ENCODE measurements at regions not wholly inside any gene's neighbourhood (a gene's known extent, or its start where the extent isn't known, plus 50 kb on each side); places are given as distances from the start of the nearest gene placed in this dataset.
"Not testable (repeated sequence)": the region's sequence is repeated elsewhere in the genome, so short reads cannot be mapped to it uniquely, and the experiment has no call there.

GRCh38 chr2:208673631-208674030 lies 267.0 kb downstream of the PTH2R start:
- no peak for TF ChIP-seq CTCF (IDR thresholded peaks at IDR 0.05; ENCODE audit: low read depth, low read length, missing control alignments)
- H3K4me3 ChIP-seq (ENCODE audit: low read depth, low read length), result no peak overlapping the region
- no peak for DNase-seq (ENCODE audit: low read depth)

GRCh38 chr2:208674919-208675318 lies 268.3 kb downstream of the PTH2R start:
- TF ChIP-seq CTCF (IDR thresholded peaks at IDR 0.05; ENCODE audit: low read depth, low read length, missing control alignments), result no peak
- DNase-seq (ENCODE audit: low read depth), result no peak
- no peak overlapping the region for H3K4me3 ChIP-seq (ENCODE audit: low read depth, low read length)

GRCh38 chr2:208685929-208686328 lies 279.3 kb downstream of the PTH2R start:
- not testable (repeated sequence) for DNase-seq (ENCODE audit: low read depth); H3K4me3 ChIP-seq (ENCODE audit: low read depth, low read length)

- no peak overlapping the region for H3K4me3 ChIP-seq (ENCODE audit: low read depth, low read length)
- no peak for DNase-seq (ENCODE audit: low read depth)
- TF ChIP-seq CTCF (IDR thresholded peaks at IDR 0.05; ENCODE audit: low read depth, low read length, missing control alignments), result no peak
Observed at GRCh38 chr2:208686665-208687064, 280.1 kb downstream of the PTH2R start.

- DNase-seq (ENCODE audit: low read depth); H3K4me3 ChIP-seq (ENCODE audit: low read depth, low read length): not testable (repeated sequence)
Observed at GRCh38 chr2:208687720-208688119, 281.1 kb downstream of the PTH2R start.

DNA sequence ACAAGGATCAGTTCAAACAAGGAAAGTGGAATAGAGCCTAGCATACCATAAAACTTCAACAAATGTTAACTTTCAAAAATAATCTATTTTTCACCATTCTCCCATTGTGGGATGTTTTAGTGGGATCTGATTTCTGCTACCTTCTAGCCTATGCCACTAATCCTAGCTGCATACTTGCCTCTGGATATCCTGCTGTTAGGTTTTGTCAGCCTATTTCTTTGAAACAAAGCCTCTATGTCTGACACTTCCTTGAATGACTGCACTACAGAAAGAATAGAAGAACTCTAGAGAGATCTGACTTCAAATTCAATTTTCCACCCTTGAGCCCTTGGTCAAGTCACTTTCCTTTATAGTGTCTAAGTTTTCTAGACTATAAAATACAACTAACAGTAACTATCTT lies 291.5 kb downstream of the PTH2R start:
- no peak overlapping the region for H3K4me3 ChIP-seq (ENCODE audit: low read depth, low read length)
- no peak for TF ChIP-seq CTCF (IDR thresholded peaks at IDR 0.05; ENCODE audit: low read depth, low read length, missing control alignments)
- no peak for DNase-seq (ENCODE audit: low read depth)

DNA sequence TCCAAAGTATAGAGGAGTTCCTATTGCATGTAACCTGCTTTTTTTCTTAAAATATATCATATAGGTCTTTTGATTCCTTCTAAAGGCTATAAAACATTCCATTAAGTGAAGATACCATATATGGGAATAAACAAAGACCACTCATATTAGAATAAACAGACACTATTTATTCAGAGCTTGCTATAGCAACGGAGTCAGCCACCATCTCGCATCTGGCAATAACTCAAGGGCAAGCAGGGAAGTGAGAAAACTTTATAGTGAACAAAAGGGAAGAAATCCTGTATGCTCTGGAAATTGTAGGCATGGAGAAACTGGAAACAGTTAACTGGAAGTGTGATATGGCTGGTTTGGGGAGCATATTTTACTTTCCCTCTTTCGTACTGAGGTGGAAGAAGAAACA lies 301.9 kb downstream of the PTH2R start:
- TF ChIP-seq CTCF (IDR thresholded peaks at IDR 0.05; ENCODE audit: low read depth, low read length, missing control alignments), result no peak
- DNase-seq (ENCODE audit: low read depth), result no peak
- no peak overlapping the region for H3K4me3 ChIP-seq (ENCODE audit: low read depth, low read length)

- no peak for DNase-seq (ENCODE audit: low read depth)
- TF ChIP-seq CTCF (IDR thresholded peaks at IDR 0.05; ENCODE audit: low read depth, low read length, missing control alignments), result no peak
- H3K4me3 ChIP-seq (ENCODE audit: low read depth, low read length), result no peak overlapping the region
Observed at GRCh38 chr2:208711598-208711997, 305.0 kb downstream of the PTH2R start.
